GM21526 (cell line): ENCODE measurements at regions not wholly inside any gene's neighbourhood (a gene's known extent, or its start where the extent isn't known, plus 50 kb on each side); places are given as distances from the start of the nearest gene placed in this dataset.
"Not testable (repeated sequence)": the region's sequence is repeated elsewhere in the genome, so short reads cannot be mapped to it uniquely, and the experiment has no call there.

ENCODE experiments used
- ATAC-seq: cut with Tn5 transposase; IDR thresholded peaks from one replicate; pipeline ENCODE4 v1.9.1; 2021; ENCODE audit warnings: moderate library complexity; ENCODE audit not compliant: unreplicated experiment, low FRiP score

- ATAC-seq: no peak
Measured at GRCh38 chr18:67145586-67146292, 370.8 kb downstream of the DSEL start.

GRCh38 chr18:67144329-67144728 lies 372.2 kb downstream of the DSEL start:
- no peak for ATAC-seq

- no peak for ATAC-seq
Measured at GRCh38 chr18:67143028-67143427, 373.5 kb downstream of the DSEL start.

- ATAC-seq: no peak
Measured at GRCh38 chr18:67142604-67143003, 373.9 kb downstream of the DSEL start.

GRCh38 chr18:67140495-67140894 lies 376.0 kb downstream of the DSEL start:
- ATAC-seq: no peak

- ATAC-seq: no peak
Measured at GRCh38 chr18:67139899-67140298, 376.6 kb downstream of the DSEL start.

GRCh38 chr18:67135981-67136380 lies 380.5 kb downstream of the DSEL start:
- ATAC-seq: no peak

- ATAC-seq: no peak
Measured at GRCh38 chr18:67134911-67135310, 381.6 kb downstream of the DSEL start.

- no peak for ATAC-seq
Measured at GRCh38 chr18:67133669-67134068, 382.9 kb downstream of the DSEL start.

- no peak for ATAC-seq
Measured at GRCh38 chr18:67132919-67133318, 383.6 kb downstream of the DSEL start.

- no peak for ATAC-seq
Measured at GRCh38 chr18:67131498-67131897, 385.0 kb downstream of the DSEL start.

- ATAC-seq: not testable (repeated sequence)
Measured at GRCh38 chr18:67126751-67127150, 389.8 kb downstream of the DSEL start.

- ATAC-seq: no peak
Measured at GRCh38 chr18:67123901-67124300, 392.6 kb downstream of the DSEL start.

- no peak for ATAC-seq
Measured at GRCh38 chr18:67117804-67118203, 398.7 kb downstream of the DSEL start.

- ATAC-seq: no peak
Measured at GRCh38 chr18:67109535-67109934, 407.0 kb downstream of the DSEL start.

GRCh38 chr18:67108894-67109293 lies 407.6 kb downstream of the DSEL start:
- no peak for ATAC-seq

GRCh38 chr18:67104700-67105284 lies 411.7 kb downstream of the DSEL start:
- ATAC-seq: peak; percentile 90

- no peak for ATAC-seq
Measured at GRCh38 chr18:67094123-67094522, 422.4 kb downstream of the DSEL start.

- ATAC-seq: no peak
Measured at GRCh38 chr18:67092141-67092540, 424.4 kb downstream of the DSEL start.

- ATAC-seq: no peak
Measured at GRCh38 chr18:67081482-67082211, 434.9 kb downstream of the DSEL start.

GRCh38 chr18:67080601-67081000 lies 435.9 kb downstream of the DSEL start:
- no peak for ATAC-seq

GRCh38 chr18:67074309-67074708 lies 442.2 kb downstream of the DSEL start:
- ATAC-seq: no peak
